Stimulated activated CD8-positive, alpha-beta memory T cell treated with anti-CD3 and anti-CD28 coated beads, Interleukin-15, amount 100 ng/mL, for 4 hours (primary cell): ENCODE measurements at regions not wholly inside any gene's neighbourhood (a gene's known extent, or its start where the extent isn't known, plus 50 kb on each side); places are given as distances from the start of the nearest gene placed in this dataset.
"Not testable (repeated sequence)": the region's sequence is repeated elsewhere in the genome, so short reads cannot be mapped to it uniquely, and the experiment has no call there.

Experiments
- DNase-seq, 2 donors: peaks; one replicate each; pipeline ENCODE4 v3.0.0-alpha.2; 2020; ENCODE audit warnings: low read depth in 2 of 2

DNA sequence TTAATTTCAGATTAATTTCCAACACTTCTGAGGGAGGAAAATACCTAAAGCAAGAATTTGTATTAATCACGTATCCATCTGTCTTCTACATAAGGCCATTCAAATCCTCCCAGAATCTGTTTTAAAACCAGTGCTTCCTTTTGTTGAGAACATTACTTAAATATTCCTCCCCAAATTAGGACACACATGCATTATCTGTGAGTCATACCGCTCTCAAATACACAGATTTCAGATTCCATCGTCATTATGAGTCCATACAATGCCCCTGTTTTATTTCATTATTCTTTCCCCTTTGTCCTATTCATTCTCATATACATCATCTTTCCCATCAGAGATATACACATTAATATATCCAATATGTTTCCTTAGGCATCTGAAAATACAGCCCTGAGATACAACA, 57.3 kb upstream of the PRSS12 start:
- no peak for DNase-seq

DNA sequence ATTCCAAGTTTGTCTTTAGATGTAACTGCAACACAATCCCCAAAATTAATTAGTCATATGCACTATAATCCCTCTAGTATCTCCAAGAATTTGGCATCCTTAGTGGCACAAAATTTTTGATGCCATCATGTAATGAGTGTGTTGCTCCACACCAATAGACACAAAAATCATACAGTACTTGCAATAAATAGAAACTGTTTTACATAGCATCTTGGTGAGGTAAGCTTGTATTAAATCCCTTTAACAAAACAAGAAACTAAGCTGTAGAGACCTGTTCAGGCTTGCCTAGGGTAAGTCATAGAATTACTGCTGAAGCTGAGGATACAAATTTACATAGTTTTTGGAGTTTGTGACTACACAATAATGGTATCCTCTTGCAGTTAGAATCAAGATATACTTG, 64.5 kb upstream of the PRSS12 start:
- no peak for DNase-seq

DNA sequence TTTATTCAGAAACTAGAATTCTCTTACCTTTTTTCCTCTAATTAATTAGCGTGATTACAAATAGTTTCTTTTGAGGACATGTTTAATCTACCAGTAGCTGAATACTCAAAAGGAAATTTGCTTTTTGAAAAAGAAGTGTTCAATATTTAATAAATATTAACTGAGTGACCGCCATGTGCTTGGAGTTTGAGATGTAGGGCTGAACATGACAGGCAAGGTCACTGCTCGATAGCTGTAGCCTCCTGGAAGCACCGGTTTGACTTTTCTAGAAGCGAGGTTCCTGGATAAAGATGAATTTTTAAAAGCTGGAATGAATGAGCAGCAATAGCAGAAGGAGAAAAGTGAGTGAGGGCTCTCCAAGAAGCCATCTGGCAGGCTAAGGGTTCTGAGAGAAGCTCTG, 65.0 kb upstream of the PRSS12 start:
- DNase-seq, result not testable (repeated sequence)

DNA sequence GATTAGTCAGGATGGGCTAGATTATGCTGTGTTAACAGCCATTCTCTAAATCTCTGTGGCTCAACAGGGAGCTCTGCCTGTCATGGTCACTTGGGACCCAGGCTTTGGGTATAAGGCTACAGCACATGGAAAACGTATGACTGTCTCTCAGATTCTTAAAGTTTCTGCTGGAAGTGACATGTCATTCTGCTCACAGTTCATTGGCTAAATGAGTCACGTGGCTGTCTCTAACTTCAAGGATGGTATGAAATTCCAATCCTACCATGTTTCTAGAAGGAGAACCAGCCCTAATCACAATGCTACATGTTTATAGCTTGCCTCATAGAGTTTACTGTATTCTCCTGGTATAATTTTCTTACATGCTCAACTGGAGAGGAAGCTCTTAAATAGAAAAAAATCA, 65.6 kb upstream of the PRSS12 start:
- not testable (repeated sequence) for DNase-seq

- not testable (repeated sequence) for DNase-seq
These were observed 66.8 kb upstream of the PRSS12 start for GRCh38 chr4:118419626-118420025.

DNA sequence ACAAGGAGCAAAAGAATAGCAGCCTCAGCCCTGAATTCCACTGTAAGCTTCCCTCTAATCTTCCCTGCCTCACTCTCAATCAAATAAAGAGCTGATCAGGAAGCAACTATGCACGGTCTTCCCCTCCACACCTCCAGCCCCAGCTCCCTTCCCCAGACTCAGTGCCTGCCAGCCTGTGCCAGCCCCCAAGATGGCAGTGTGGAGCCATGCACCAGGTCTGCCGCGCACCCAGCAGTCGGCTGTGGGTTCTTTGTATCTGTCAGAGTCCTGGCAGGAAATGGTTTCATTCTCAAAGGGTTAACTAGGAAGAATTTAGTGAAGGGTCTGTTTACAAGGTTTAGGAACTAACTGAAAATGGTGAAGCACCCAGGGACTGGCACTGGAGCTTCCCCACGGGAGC, 71.3 kb upstream of the PRSS12 start:
- not testable (repeated sequence) for DNase-seq

GRCh38 chr4:118428881-118429280, 76.1 kb upstream of the PRSS12 start:
- DNase-seq, result not testable (repeated sequence)

GRCh38 chr4:118432359-118432758, 79.6 kb upstream of the PRSS12 start:
- DNase-seq, result not testable (repeated sequence)

GRCh38 chr4:118433612-118434375, 81.0 kb upstream of the PRSS12 start:
- DNase-seq, result not testable (repeated sequence)

DNA sequence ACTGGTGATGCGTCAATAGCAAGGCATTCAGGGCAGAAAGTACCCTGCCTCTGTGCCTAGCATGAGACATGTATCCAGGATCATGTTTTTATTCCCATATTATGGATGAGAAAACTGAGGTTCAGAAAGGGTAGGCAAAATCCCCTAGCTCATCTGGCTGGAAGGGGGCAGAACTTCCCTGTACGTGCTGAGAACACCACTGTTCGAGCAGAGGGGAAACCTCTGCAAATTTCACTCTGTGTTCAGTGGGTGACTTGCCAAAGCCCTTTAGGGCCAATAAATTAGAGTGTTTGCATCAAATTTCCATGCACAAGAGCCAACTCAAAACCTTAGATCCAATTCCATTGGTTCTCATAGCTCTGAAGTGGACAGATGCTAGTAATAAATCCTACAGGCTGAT, 82.6 kb upstream of the PRSS12 start:
- DNase-seq, result not testable (repeated sequence)

DNA sequence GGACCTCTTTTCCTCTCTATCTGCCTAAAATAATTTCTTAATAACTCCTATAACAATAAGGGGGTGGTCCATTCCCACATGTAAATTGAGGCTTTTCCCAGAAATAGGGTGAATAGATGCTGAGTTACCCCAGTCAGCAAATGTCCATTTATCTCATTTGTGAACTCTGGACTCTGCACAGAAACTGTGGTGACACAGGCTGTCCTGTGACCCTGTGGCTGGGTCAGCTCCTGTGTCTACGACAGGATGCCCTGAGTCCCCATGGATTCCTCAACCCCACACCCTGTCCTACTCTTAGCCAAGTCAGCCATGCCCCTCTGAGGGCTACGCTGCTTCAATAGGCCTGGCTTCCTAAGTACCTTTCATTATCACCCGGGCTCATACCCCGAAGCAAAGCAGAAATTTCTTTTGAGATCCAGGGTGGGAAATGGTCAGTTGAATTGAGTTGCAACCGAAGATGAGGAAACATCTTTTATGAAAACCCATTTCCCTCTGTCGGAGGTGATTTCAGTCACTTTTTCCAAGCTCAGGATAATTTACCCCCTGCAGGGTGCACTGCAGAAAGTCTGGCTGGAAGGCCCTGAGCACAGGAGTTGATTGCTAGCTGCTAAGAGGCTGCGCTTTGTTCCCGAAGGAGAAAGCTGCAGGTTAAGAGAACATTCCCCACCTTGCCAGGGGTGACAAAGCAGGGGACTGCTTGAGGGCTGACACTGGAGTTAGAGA, 89.5 kb upstream of the PRSS12 start:
- not testable (repeated sequence) for DNase-seq

- not testable (repeated sequence) for DNase-seq
These were observed 94.6 kb upstream of the PRSS12 start for GRCh38 chr4:118447397-118447796.

DNA sequence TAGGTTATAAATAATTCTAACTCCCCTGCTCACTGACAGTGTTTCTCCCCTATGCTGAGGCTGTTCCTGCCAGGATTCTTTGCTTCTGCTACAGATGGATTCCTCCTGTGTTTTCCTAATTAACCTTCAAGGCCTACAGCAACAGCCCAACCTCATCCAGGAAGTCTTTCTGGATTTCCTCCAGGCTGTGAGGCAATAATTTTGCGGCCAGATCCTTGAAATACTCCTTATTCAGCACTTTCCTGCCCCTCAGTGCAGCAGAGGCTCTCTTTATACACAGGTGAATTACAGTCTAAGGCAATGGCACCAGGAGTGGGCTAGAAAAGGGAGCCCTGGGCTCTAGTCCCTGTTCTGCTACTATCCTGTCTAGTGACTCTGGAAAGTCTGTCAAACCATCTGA, 102.1 kb upstream of the PRSS12 start:
- DNase-seq, result not testable (repeated sequence)

GRCh38 chr4:118461435-118461834, 108.6 kb upstream of the PRSS12 start:
- DNase-seq, result not testable (repeated sequence)

DNA sequence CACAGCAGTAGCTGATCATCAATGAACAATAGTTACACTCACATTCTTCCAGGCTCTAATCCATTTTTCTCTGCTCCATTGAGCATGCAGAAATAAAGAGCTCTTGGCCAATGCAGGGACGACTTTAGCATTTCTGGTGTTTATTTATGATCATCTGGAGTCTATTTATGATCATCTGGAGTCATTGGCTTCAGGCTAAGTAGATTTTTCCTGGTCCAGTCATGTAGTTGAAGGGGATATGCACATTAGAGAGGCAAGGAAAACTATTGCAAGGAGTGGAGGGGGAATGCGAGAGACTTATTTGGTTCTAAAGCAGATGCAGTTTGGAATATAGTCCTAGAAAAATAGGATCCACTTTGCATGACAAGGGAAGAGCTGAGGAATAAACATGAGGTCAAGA, 113.0 kb upstream of the PRSS12 start:
- DNase-seq, result not testable (repeated sequence)

DNA sequence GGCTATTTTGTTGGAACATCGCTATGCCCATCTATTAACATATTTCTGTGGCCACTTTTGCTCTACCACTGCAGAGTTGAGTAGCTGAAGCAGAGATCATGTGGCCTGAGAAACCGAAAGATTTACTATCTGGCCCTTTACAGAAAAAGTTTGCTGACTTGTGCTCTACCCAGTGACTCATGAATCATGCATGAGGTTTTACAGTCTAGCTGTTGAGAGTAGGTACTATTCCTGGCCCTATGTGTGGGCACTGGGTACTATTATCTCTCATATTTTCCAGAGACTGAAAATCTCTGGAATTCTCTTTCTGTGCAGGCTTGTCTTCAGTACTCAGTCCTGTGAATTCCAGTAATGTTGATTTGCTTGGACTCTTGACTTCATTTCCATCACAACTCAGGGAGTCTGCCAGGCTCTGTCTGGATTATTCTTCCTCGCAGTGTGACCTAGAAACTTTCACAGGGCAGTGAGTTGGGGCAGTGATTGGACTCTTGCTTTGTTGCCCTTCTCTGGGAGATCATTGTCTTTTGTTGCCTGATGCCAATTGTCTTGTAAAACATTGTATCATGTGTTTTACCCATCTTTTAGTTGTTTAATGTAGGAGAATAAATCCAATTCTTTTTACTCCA, 121.3 kb upstream of the PRSS12 start:
- not testable (repeated sequence) for DNase-seq

DNA sequence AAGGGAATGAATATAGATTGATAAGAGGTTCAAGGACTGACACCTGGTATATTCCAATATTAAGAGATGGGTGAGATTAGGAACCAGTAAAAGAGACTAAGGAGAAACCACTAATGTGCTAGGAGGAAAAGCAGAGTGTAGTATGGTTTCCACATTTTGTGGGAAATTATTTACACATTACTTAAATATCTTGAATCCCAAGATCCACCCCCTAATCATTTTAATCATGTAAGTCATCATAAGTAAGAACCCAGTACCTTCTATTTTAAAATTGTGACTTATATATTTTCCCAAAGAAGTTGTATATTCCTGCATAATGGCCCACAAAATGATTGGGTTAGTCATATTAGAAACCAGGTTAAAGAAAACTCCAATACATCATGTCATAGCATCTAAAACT, 122.0 kb upstream of the PRSS12 start:
- DNase-seq, result not testable (repeated sequence)

DNA sequence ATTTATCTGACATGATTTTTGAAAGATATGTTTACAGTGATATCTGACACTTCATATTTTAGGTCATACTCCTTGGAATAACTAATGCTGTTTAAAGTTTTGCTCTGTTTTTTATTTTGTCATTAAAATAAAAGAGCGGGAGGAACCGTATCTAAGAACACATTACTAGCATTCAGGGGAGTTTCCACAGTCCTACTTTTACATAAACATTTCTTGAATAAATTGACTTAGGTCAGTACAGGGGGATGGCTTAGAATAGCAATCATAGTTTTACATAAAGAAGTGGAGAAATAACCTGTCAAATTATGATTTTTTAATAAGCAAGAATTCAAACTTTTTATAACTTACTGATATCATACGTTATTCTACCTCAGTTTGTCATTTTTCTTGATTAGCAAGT, 123.1 kb upstream of the PRSS12 start:
- not testable (repeated sequence) for DNase-seq

- not testable (repeated sequence) for DNase-seq
These were observed 125.0 kb upstream of the PRSS12 start for GRCh38 chr4:118477826-118478225.

DNA sequence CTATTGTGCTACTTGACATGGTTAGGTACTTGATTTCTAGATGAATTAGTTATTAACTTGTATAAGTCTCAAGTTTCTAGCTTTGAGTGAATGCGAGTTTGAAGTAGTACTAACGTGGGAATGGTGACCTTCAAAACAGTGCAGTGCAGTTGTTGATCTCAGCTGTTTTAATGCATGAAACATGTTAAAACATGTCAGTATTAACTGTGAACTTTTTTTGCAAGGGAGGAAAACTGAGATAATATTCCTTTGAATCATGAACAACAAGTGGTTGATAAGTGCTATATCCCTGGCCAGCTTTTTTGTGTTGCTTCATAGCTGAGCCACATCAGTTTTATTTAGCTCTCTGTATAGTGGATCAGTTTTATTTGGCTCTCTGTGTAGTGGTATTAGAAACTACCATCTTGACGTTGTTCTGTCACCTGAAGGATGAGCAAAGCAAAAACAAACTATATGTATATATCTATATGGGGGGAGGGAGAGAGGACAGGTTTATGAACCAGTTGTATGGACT, 133.1 kb upstream of the PRSS12 start:
- not testable (repeated sequence) for DNase-seq

DNA sequence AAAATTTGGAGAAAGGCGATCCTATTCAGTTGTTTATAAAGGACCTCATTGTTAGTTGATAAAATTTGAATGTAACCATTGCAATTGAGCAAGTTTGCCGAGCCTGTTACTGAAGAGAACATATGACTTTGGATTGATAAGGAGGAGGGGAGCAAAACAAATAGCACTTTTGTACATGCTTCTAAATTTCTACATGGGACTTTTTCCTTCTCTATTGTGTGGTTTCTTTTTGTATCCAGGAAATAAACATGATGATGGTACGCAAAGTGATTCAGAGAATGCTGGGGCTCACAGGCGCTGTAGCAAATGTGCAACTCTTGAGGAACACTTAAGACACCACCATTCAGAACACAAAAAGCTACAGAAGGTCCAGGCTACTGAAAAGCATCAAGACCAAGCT, 140.2 kb upstream of the PRSS12 start:
- DNase-seq, result not testable (repeated sequence)

DNA sequence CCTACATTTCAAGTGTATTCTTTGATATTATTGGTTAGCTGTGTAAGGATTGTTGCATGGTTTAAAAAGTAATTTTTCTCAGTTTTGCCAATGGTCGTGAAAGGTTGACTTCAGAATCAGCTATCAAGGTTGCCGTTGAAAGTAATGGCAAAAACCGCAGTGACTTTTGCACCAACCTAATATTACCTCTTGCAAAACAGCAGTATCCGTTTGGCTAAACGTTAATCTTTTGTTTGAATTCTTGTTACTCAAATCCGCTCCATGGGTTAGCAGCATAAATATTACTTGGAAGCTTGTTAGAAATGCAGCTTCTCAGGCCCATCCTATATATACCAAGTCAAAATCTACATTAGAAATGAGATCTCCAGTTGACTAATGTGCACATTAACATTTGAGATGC, 141.6 kb upstream of the PRSS12 start:
- not testable (repeated sequence) for DNase-seq
